ENCODE measurements at regions not wholly inside any gene's neighbourhood (a gene's known extent, or its start where the extent isn't known, plus 50 kb on each side); places are given as distances from the start of the nearest gene placed in this dataset.
A peak's percentile ranks its signal among the peaks of the same experiment; 100 is the strongest.

GRCh38 chrX:40165861-40166260 is 68.1 kb upstream of the BCOR start:
- Histone ChIP-seq H3K27me3 (ENCODE audit: insufficient read depth, low read length, poor library complexity) (peaks cover 10% of the 10 kb centered on the region), H2BK5ac (ENCODE audit: low read length) (no peak overlapping the region), H3K18ac (ENCODE audit: low read length) (no peak overlapping the region), H3K23ac (ENCODE audit: low read length) (no peak overlapping the region), H4K8ac (ENCODE audit: low read depth, low read length) (no peak overlapping the region), H3K4me2 (ENCODE audit: low read length) (no peak overlapping the region), H3K56ac (ENCODE audit: low read length) (no peak overlapping the region), H2BK15ac (replicated peaks; ENCODE audit: low read depth) (no peak overlapping the region), H2AK5ac (ENCODE audit: low read length) (no peak overlapping the region), H3K4me3 (ENCODE audit: low read length) (no peak overlapping the region), H2BK120ac (ENCODE audit: low read depth, low read length) (no peak overlapping the region), H3K9ac (ENCODE audit: low read length) (no peak overlapping the region), H3K79me1 (ENCODE audit: low read length) (no peaks in the 10 kb centered on the region), H3K36me3 (ENCODE audit: control insufficient read depth, insufficient read depth, low read length) (no peaks in the 10 kb centered on the region), H3K79me2 (ENCODE audit: control insufficient read depth, insufficient read depth, low read length) (no peaks in the 10 kb centered on the region), H3K4ac (ENCODE audit: low read depth, low read length) (no peak overlapping the region), H3K27ac (ENCODE audit: low read depth, low read length) (no peak overlapping the region), H3K4me1 (ENCODE audit: control insufficient read depth, low read depth, low read length) (no peaks in the 10 kb centered on the region), H4K5ac (ENCODE audit: low read length) (no peak overlapping the region)
- no peak for DNase-seq
- no CpG with 5 or more reads among the region's 6 CpGs for WGBS (ENCODE audit: extremely low coverage, insufficient coverage, low lambda C conversion rate)

- DNase-seq: no peak
- no peak overlapping the region for H4K5ac ChIP-seq (ENCODE audit: low read length)
- no peak overlapping the region for H3K4me3 ChIP-seq (ENCODE audit: low read length)
- no peaks in the 10 kb centered on the region for H3K79me1 ChIP-seq (ENCODE audit: low read length)
- no CpG with 5 or more reads among the region's 5 CpGs for WGBS (ENCODE audit: extremely low coverage, insufficient coverage, low lambda C conversion rate)
- no peak overlapping the region for H3K18ac ChIP-seq (ENCODE audit: low read length)
- H2AK5ac ChIP-seq (ENCODE audit: low read length): no peak overlapping the region
- H2BK5ac ChIP-seq (ENCODE audit: low read length): no peak overlapping the region
- H3K4me2 ChIP-seq (ENCODE audit: low read length): no peak overlapping the region
- H2BK120ac ChIP-seq (ENCODE audit: low read depth, low read length): no peak overlapping the region
- no peak overlapping the region for H3K23ac ChIP-seq (ENCODE audit: low read length)
- H3K79me2 ChIP-seq (ENCODE audit: control insufficient read depth, insufficient read depth, low read length): no peaks in the 10 kb centered on the region
- H3K27ac ChIP-seq (ENCODE audit: low read depth, low read length): no peak overlapping the region
- H3K27me3 ChIP-seq (ENCODE audit: insufficient read depth, low read length, poor library complexity): peaks cover 10% of the 10 kb centered on the region
- H3K4ac ChIP-seq (ENCODE audit: low read depth, low read length): no peak overlapping the region
- no peaks in the 10 kb centered on the region for H3K36me3 ChIP-seq (ENCODE audit: control insufficient read depth, insufficient read depth, low read length)
- H3K4me1 ChIP-seq (ENCODE audit: control insufficient read depth, low read depth, low read length): no peaks in the 10 kb centered on the region
- H2BK15ac ChIP-seq (replicated peaks; ENCODE audit: low read depth): no peak overlapping the region
- no peak overlapping the region for H3K9ac ChIP-seq (ENCODE audit: low read length)
- no peak overlapping the region for H3K56ac ChIP-seq (ENCODE audit: low read length)
- H4K8ac ChIP-seq (ENCODE audit: low read depth, low read length): no peak overlapping the region
These were observed 67.4 kb upstream of the BCOR start for GRCh38 chrX:40165206-40165605.

- Histone ChIP-seq H3K23ac (ENCODE audit: low read length) (no peak overlapping the region), H2BK5ac (ENCODE audit: low read length) (no peak overlapping the region), H2BK15ac (replicated peaks; ENCODE audit: low read depth) (no peak overlapping the region), H3K4ac (ENCODE audit: low read depth, low read length) (no peak overlapping the region), H3K4me3 (ENCODE audit: low read length) (no peak overlapping the region), H3K36me3 (ENCODE audit: control insufficient read depth, insufficient read depth, low read length) (no peaks in the 10 kb centered on the region), H3K27me3 (ENCODE audit: insufficient read depth, low read length, poor library complexity) (peaks cover 10% of the 10 kb centered on the region), H2AK5ac (ENCODE audit: low read length) (no peak overlapping the region), H3K79me1 (ENCODE audit: low read length) (no peaks in the 10 kb centered on the region), H3K27ac (ENCODE audit: low read depth, low read length) (no peak overlapping the region), H3K79me2 (ENCODE audit: control insufficient read depth, insufficient read depth, low read length) (no peaks in the 10 kb centered on the region), H3K18ac (ENCODE audit: low read length) (no peak overlapping the region), H3K4me1 (ENCODE audit: control insufficient read depth, low read depth, low read length) (no peaks in the 10 kb centered on the region), H3K9ac (ENCODE audit: low read length) (no peak overlapping the region), H3K56ac (ENCODE audit: low read length) (no peak overlapping the region), H4K8ac (ENCODE audit: low read depth, low read length) (no peak overlapping the region), H3K4me2 (ENCODE audit: low read length) (no peak overlapping the region), H2BK120ac (ENCODE audit: low read depth, low read length) (no peak overlapping the region), H4K5ac (ENCODE audit: low read length) (no peak overlapping the region)
- DNase-seq: no peak
- WGBS (ENCODE audit: extremely low coverage, insufficient coverage, low lambda C conversion rate): no CpG with 5 or more reads among the region's 3 CpGs
These were observed 67.0 kb upstream of the BCOR start for GRCh38 chrX:40164751-40165150.

GRCh38 chrX:40158036-40158706 is 60.4 kb upstream of the BCOR start:
- Histone ChIP-seq H3K56ac (ENCODE audit: low read length) (peak overlapping the region; percentile 80), H2BK120ac (ENCODE audit: low read depth, low read length) (no peak overlapping the region), H2AK5ac (ENCODE audit: low read length) (no peak overlapping the region), H3K79me1 (ENCODE audit: low read length) (no peaks in the 10 kb centered on the region), H3K4me3 (ENCODE audit: low read length) (no peak overlapping the region), H4K8ac (ENCODE audit: low read depth, low read length) (no peak overlapping the region), H3K4me1 (ENCODE audit: control insufficient read depth, low read depth, low read length) (no peaks in the 10 kb centered on the region), H4K5ac (ENCODE audit: low read length) (no peak overlapping the region), H2BK15ac (replicated peaks; ENCODE audit: low read depth) (peak overlapping the region; percentile 20), H2BK5ac (ENCODE audit: low read length) (no peak overlapping the region), H3K27ac (ENCODE audit: low read depth, low read length) (no peak overlapping the region), H3K9ac (ENCODE audit: low read length) (peak overlapping the region; percentile 50), H3K4me2 (ENCODE audit: low read length) (peak overlapping the region; percentile 46), H3K4ac (ENCODE audit: low read depth, low read length) (no peak overlapping the region), H3K79me2 (ENCODE audit: control insufficient read depth, insufficient read depth, low read length) (no peaks in the 10 kb centered on the region), H3K27me3 (ENCODE audit: insufficient read depth, low read length, poor library complexity) (peaks cover 4% of the 10 kb centered on the region), H3K23ac (ENCODE audit: low read length) (no peak overlapping the region), H3K36me3 (ENCODE audit: control insufficient read depth, insufficient read depth, low read length) (no peaks in the 10 kb centered on the region), H3K18ac (ENCODE audit: low read length) (peak overlapping the region; percentile 33)
- WGBS (ENCODE audit: extremely low coverage, insufficient coverage, low lambda C conversion rate): no CpG with 5 or more reads among the region's 68 CpGs
- DNase-seq: peak; percentile 34

GRCh38 chrX:40157228-40158035 is 59.7 kb upstream of the BCOR start:
- H2AK5ac ChIP-seq (ENCODE audit: low read length): no peak overlapping the region
- WGBS (ENCODE audit: extremely low coverage, insufficient coverage, low lambda C conversion rate): no CpG with 5 or more reads among the region's 15 CpGs
- H3K27me3 ChIP-seq (ENCODE audit: insufficient read depth, low read length, poor library complexity): peaks cover 4% of the 10 kb centered on the region
- peak overlapping the region; percentile 42 for H3K4me2 ChIP-seq (ENCODE audit: low read length)
- peak overlapping the region; percentile 50 for H3K9ac ChIP-seq (ENCODE audit: low read length)
- H3K27ac ChIP-seq (ENCODE audit: low read depth, low read length): no peak overlapping the region
- no peak overlapping the region for H2BK15ac ChIP-seq (replicated peaks; ENCODE audit: low read depth)
- no peaks in the 10 kb centered on the region for H3K4me1 ChIP-seq (ENCODE audit: control insufficient read depth, low read depth, low read length)
- peak overlapping the region; percentile 78 for H3K56ac ChIP-seq (ENCODE audit: low read length)
- no peaks in the 10 kb centered on the region for H3K36me3 ChIP-seq (ENCODE audit: control insufficient read depth, insufficient read depth, low read length)
- H4K5ac ChIP-seq (ENCODE audit: low read length): no peak overlapping the region
- no peak overlapping the region for H3K23ac ChIP-seq (ENCODE audit: low read length)
- H2BK120ac ChIP-seq (ENCODE audit: low read depth, low read length): no peak overlapping the region
- no peaks in the 10 kb centered on the region for H3K79me2 ChIP-seq (ENCODE audit: control insufficient read depth, insufficient read depth, low read length)
- H4K8ac ChIP-seq (ENCODE audit: low read depth, low read length): no peak overlapping the region
- no peaks in the 10 kb centered on the region for H3K79me1 ChIP-seq (ENCODE audit: low read length)
- H2BK5ac ChIP-seq (ENCODE audit: low read length): no peak overlapping the region
- no peak overlapping the region for H3K4me3 ChIP-seq (ENCODE audit: low read length)
- peak; percentile 9 for DNase-seq
- H3K4ac ChIP-seq (ENCODE audit: low read depth, low read length): no peak overlapping the region
- H3K18ac ChIP-seq (ENCODE audit: low read length): peak overlapping the region; percentile 23
